Activated naive CD4-positive, alpha-beta T cell treated with anti-CD3 and anti-CD28 coated beads, Interleukin-2, amount 10 ng/mL, durations not matched to agents 7 days and 5 days (primary cell): ENCODE measurements at regions not wholly inside any gene's neighbourhood (a gene's known extent, or its start where the extent isn't known, plus 50 kb on each side); places are given as distances from the start of the nearest gene placed in this dataset.

Experiments
- CTCF ChIA-PET: fragments of 350-600 bp; sonication (Branson Sonifier 250); formaldehyde crosslinking; loops from one replicate; lab custom pipeline; 2021; ENCODE audit warnings: antibody characterized with exemption; lab: Charles Lee
- DNase-seq: peaks from one replicate; pipeline ENCODE4 v3.0.0-alpha.2; 2020
- H3K27ac Mint-ChIP-seq: one replicate; pipeline ENCODE4 v1.8.0; 2021; ENCODE audit warnings: mild to moderate bottlenecking, moderate library complexity, mixed read lengths
- H3K27me3 Mint-ChIP-seq: one replicate; pipeline ENCODE4 v1.8.0; 2021; ENCODE audit warnings: mild to moderate bottlenecking, mixed read lengths
- H3K36me3 Mint-ChIP-seq: one replicate; pipeline ENCODE4 v1.8.0; 2021; ENCODE audit warnings: mixed read lengths
- H3K4me1 Mint-ChIP-seq: one replicate; pipeline ENCODE4 v1.8.0; 2021; ENCODE audit warnings: mixed read lengths
- H3K4me3 Mint-ChIP-seq: one replicate; pipeline ENCODE4 v1.8.0; 2021; ENCODE audit warnings: mild to moderate bottlenecking, moderate library complexity, mixed read lengths
- H3K9me3 Mint-ChIP-seq: one replicate; pipeline ENCODE4 v1.8.0; 2021; ENCODE audit warnings: mixed read lengths

DNA sequence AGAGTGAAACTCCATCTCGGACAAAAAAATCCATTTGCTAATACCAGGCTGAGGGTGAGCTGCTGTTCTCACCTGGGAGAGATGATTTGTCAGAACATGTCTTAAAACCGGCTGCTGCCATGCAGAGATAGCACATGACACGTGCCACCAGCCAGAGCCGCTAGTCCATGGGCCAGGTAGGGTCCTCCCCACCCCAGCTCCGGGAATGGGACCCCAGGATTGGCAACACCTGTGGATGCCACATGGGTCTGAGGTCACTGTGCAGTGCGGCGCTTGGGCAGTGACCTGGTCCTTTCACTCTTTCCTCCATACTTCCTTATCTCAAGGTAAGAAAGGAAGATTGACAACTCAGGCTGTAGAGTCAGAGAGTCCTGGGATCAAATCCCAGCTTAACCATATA lies 393.3 kb upstream of the TNRC6C start:
- Mint-ChIP-seq H3K27me3 (peaks cover 56% of the 10 kb centered on the region), H3K9me3 (no peaks in the 10 kb centered on the region), H3K27ac (no peak overlapping the region), H3K4me1 (no peaks in the 10 kb centered on the region), H3K36me3 (no peaks in the 10 kb centered on the region), H3K4me3 (no peak overlapping the region)
- CTCF ChIA-PET: no interaction called here
- DNase-seq: no peak

DNA sequence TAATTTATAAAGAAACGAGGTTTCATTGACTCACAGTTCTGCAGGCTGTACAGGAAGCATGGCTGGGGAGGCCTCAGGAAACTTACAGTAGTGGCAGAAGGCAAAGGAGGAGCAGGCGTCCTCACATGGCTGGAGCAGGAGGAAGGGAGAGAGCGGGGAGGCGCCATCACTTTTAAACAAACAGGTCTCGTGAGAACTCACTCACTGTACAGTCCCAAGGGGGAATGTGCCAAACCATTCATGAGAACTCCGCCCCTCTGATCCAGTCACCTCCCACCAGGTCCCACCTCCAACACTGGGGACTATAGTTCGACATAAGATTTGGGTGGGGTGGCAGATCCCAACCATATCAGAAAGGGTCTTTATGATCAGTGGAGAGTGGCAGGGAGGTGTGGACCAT lies 392.4 kb upstream of the TNRC6C start:
- no peaks in the 10 kb centered on the region for H3K4me1 Mint-ChIP-seq
- H3K36me3 Mint-ChIP-seq: no peaks in the 10 kb centered on the region
- no peak for DNase-seq
- CTCF ChIA-PET: no interaction called here
- H3K4me3 Mint-ChIP-seq: no peak overlapping the region
- no peak overlapping the region for H3K27ac Mint-ChIP-seq
- no peaks in the 10 kb centered on the region for H3K9me3 Mint-ChIP-seq
- H3K27me3 Mint-ChIP-seq: peaks cover 56% of the 10 kb centered on the region

- H3K9me3 Mint-ChIP-seq: no peaks in the 10 kb centered on the region
- H3K4me1 Mint-ChIP-seq: peaks cover 4% of the 10 kb centered on the region
- H3K27me3 Mint-ChIP-seq: peaks cover 61% of the 10 kb centered on the region
- H3K4me3 Mint-ChIP-seq: no peak overlapping the region
- DNase-seq: peak; percentile 13
- CTCF ChIA-PET: no interaction called here
- no peaks in the 10 kb centered on the region for H3K36me3 Mint-ChIP-seq
- no peak overlapping the region for H3K27ac Mint-ChIP-seq
These were observed 391.9 kb upstream of the TNRC6C start for GRCh38 chr17:77566566-77567138.

DNA sequence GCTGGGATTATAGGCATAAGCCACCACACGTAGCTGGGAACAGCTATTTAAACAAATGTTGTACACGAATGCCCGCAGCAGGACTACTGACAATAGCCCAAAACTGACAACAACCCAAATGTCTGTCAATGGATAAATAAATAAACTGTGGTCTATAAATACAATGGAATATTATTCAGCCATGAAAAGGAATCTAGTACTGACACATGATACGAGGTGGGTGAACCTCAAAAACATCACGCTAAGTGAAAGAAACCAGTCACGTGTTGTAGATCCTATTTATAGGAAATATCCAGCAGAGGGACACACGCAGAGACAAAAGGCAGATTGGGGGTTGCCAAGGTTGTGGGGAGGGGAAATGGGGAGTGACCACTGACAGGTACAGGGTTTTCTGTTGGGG lies 390.0 kb upstream of the TNRC6C start:
- H3K27ac Mint-ChIP-seq: no peak overlapping the region
- DNase-seq: no peak
- CTCF ChIA-PET: no interaction called here
- no peaks in the 10 kb centered on the region for H3K36me3 Mint-ChIP-seq
- H3K4me3 Mint-ChIP-seq: no peak overlapping the region
- peaks cover 77% of the 10 kb centered on the region for H3K27me3 Mint-ChIP-seq
- peaks cover 8% of the 10 kb centered on the region for H3K4me1 Mint-ChIP-seq
- H3K9me3 Mint-ChIP-seq: no peaks in the 10 kb centered on the region

GRCh38 chr17:77569846-77570564 lies 388.5 kb upstream of the TNRC6C start:
- no peak overlapping the region for H3K27ac Mint-ChIP-seq

GRCh38 chr17:77570565-77570898 lies 388.0 kb upstream of the TNRC6C start:
- H3K36me3 Mint-ChIP-seq: no peaks in the 10 kb centered on the region
- H3K9me3 Mint-ChIP-seq: no peaks in the 10 kb centered on the region
- CTCF ChIA-PET: no interaction called here
- H3K4me1 Mint-ChIP-seq: peaks cover 8% of the 10 kb centered on the region
- H3K27me3 Mint-ChIP-seq: peaks cover 80% of the 10 kb centered on the region
- H3K27ac Mint-ChIP-seq: no peak overlapping the region
- no peak overlapping the region for H3K4me3 Mint-ChIP-seq
- DNase-seq: no peak

More at GRCh38 chr17:77569846-77570564, 388.5 kb upstream of the TNRC6C start:
- Mint-ChIP-seq H3K36me3 (no peaks in the 10 kb centered on the region), H3K27me3 (peaks cover 75% of the 10 kb centered on the region), H3K4me3 (no peak overlapping the region), H3K9me3 (no peaks in the 10 kb centered on the region), H3K4me1 (peaks cover 8% of the 10 kb centered on the region)
- CTCF ChIA-PET: no interaction called here
- DNase-seq: no peak

DNA sequence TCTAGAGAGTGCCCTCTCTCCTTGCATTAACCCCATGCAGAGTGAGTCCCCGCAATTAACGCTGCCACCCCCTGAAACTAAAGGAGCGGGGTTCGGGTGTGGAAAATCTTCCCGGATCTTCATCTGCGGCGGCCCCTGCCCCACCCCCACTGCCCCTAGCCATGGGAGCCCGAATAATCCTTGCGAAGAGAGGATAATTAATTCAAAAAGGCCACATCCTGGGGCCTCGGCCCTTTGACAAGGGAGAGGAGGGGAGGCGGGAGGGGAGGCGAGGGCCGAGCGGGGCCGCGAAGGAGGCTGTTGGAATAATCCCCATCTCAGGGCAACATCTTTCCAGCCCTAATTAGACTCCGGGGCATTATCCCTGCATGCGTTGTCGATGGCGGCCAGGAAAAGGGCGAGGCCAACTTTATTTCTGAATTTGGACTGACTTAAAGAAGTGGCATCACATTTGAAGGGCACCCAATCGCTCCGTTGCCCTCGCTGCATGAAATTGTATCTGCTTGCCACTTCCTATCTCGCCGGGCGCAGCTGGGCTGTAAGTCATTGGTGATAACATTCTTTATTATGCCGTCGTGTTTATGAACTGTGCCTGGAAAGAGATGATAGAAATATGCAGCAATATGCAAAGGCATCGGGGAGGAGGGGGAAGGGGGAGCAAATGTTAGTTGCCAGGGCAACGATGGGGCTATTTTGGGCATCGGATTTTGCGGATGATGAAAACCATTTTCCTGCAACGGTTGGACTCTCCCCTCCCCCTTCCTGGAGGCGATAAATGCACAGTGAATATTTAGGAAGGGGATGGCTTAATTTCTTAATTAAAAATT lies 387.1 kb upstream of the TNRC6C start:
- peak; percentile 38 for DNase-seq
- Mint-ChIP-seq H3K9me3 (no peaks in the 10 kb centered on the region), H3K27me3 (peaks cover 82% of the 10 kb centered on the region), H3K4me1 (peaks cover 8% of the 10 kb centered on the region), H3K27ac (no peak overlapping the region), H3K36me3 (no peaks in the 10 kb centered on the region), H3K4me3 (peak overlapping the region; percentile 44)
- CTCF ChIA-PET: interaction anchor here (1.1 to 1.5 kb wide), 2 partner anchors 29 to 442 kb away, joined by 3 read pairs; no protein-coding TSS in a partner anchor

- H3K27ac Mint-ChIP-seq: no peak overlapping the region
- H3K36me3 Mint-ChIP-seq: no peaks in the 10 kb centered on the region
- CTCF ChIA-PET: interaction anchor here (1.1 to 1.5 kb wide), 2 partner anchors 30 to 442 kb away, joined by 3 read pairs; no protein-coding TSS in a partner anchor
- no peak for DNase-seq
- H3K4me1 Mint-ChIP-seq: peaks cover 8% of the 10 kb centered on the region
- no peak overlapping the region for H3K4me3 Mint-ChIP-seq
- H3K27me3 Mint-ChIP-seq: peaks cover 76% of the 10 kb centered on the region
- no peaks in the 10 kb centered on the region for H3K9me3 Mint-ChIP-seq
These were observed 386.4 kb upstream of the TNRC6C start for GRCh38 chr17:77572065-77572601.

GRCh38 chr17:77572851-77573250 lies 385.7 kb upstream of the TNRC6C start:
- no peak for DNase-seq
- Mint-ChIP-seq H3K4me3 (no peak overlapping the region), H3K9me3 (no peaks in the 10 kb centered on the region), H3K4me1 (peaks cover 8% of the 10 kb centered on the region), H3K27me3 (peaks cover 74% of the 10 kb centered on the region), H3K36me3 (no peaks in the 10 kb centered on the region), H3K27ac (no peak overlapping the region)
- CTCF ChIA-PET: interaction anchor here (1.5 kb wide), 1 partner anchor 31 kb away, joined by 3 read pairs; no protein-coding TSS in a partner anchor

DNA sequence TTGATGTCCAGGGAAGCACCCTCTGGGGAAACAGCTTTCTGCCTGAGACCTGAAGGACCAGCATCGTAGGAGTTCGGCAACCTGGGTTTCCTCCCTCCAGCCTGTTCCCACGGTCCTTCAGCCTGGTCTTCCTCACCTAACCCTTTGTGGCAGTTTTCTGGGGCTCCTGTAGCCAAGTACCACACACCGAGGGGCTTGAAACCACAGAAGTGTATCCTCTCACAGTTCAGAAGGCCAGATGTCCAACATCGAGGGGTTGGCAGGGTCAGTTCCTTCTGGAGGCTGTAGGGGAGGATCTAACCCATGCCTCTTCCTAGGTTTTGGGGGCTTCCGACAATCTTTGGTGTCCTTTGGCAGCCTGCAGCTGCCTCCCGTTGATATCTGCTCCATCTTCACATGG lies 381.0 kb upstream of the TNRC6C start:
- no peaks in the 10 kb centered on the region for H3K9me3 Mint-ChIP-seq
- peaks cover 61% of the 10 kb centered on the region for H3K27me3 Mint-ChIP-seq
- H3K27ac Mint-ChIP-seq: no peak overlapping the region
- no peaks in the 10 kb centered on the region for H3K36me3 Mint-ChIP-seq
- no peak for DNase-seq
- H3K4me1 Mint-ChIP-seq: peaks cover 15% of the 10 kb centered on the region
- H3K4me3 Mint-ChIP-seq: no peak overlapping the region
- CTCF ChIA-PET: no interaction called here

DNA sequence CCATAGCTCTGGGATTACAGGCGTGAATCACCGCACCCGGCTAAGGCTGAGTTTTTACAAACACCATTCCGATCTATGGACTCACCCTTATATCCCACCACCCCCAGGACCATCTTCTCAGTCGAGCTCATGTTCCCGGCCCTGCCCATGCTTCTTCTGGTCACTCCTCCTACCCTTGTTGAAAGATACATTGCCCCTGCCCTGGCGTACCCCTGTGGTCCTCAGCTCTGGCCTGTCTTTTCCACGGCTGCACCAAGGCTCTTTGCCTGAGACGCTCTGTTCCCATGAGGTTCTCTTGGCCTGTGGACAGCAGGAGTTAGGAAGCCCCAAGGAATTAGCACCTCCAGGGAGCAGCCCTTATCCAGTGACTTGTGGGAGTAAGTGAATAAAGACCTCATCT lies 379.4 kb upstream of the TNRC6C start:
- Mint-ChIP-seq H3K9me3 (no peaks in the 10 kb centered on the region), H3K27me3 (peaks cover 47% of the 10 kb centered on the region), H3K36me3 (no peaks in the 10 kb centered on the region), H3K4me3 (no peak overlapping the region), H3K4me1 (peaks cover 15% of the 10 kb centered on the region), H3K27ac (no peak overlapping the region)
- CTCF ChIA-PET: no interaction called here
- DNase-seq: no peak

DNA sequence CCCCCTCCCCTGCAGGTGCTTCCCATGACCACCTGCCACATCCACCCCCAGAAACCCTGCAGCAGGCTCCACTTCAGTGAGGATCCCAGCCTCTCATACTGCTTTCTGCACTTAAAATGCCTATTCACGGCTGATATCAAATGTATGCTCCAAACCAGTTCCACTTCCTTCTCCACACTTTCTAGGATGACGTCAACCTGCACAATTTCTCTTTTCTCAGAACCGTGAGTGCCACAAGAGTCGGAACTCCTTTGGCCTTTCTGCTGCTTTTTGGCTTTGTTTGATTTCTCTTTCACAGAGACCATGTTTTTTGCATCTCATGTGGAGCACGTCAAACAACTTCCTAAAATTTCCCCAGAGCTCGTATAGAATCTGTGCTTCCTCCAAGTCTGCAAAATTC lies 378.8 kb upstream of the TNRC6C start:
- H3K27ac Mint-ChIP-seq: no peak overlapping the region

DNA sequence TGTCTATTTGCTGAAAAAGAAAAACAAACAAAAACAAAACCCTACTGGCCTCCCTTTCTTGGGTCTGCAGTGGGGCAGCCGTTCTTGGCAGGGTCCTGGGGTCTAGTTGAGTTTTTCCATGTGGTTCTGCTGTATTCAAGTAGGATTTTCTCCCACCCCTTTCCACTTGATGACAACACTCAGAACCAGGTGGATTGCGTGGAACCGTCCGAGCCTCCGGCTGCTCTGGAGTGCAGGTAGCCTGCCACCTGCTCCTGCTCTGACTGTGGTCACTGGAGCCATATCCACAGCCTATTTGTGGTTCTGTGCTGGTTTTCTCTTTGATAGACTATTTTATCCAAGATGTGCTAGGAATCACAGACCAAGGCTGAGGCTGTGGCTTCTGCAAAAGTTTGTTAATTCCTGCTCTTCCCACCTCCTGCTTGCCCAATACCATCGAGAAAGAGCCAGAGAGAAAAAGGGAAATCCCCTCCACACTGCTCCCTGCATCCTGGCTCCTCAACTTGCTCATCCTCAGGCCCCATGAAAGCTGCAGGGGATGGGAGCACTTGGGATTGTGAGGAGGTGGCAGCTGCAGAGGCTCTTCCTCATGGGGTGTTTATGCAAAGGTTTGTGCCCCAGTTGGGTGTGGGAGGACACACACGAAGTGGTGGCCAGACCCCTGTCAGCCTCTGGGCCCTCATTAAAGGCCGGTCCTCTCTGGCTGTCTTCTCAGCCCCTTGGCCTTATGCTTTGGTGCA lies 377.8 kb upstream of the TNRC6C start:
- DNase-seq: no peak
- Mint-ChIP-seq H3K4me3 (no peak overlapping the region), H3K9me3 (no peaks in the 10 kb centered on the region), H3K4me1 (peaks cover 15% of the 10 kb centered on the region), H3K36me3 (no peaks in the 10 kb centered on the region), H3K27me3 (peaks cover 36% of the 10 kb centered on the region), H3K27ac (no peak overlapping the region)
- CTCF ChIA-PET: no interaction called here

More for the DNA sequence above, 378.8 kb upstream of the TNRC6C start:
- CTCF ChIA-PET: no interaction called here
- DNase-seq: no peak
- Mint-ChIP-seq H3K4me3 (peak overlapping the region; percentile 16), H3K27me3 (peaks cover 41% of the 10 kb centered on the region), H3K36me3 (no peaks in the 10 kb centered on the region), H3K9me3 (no peaks in the 10 kb centered on the region), H3K4me1 (peaks cover 15% of the 10 kb centered on the region)

GRCh38 chr17:77581480-77581879 lies 377.0 kb upstream of the TNRC6C start:
- CTCF ChIA-PET: no interaction called here
- peaks cover 33% of the 10 kb centered on the region for H3K27me3 Mint-ChIP-seq
- H3K27ac Mint-ChIP-seq: no peak overlapping the region
- no peaks in the 10 kb centered on the region for H3K9me3 Mint-ChIP-seq
- H3K4me3 Mint-ChIP-seq: no peak overlapping the region
- H3K36me3 Mint-ChIP-seq: no peaks in the 10 kb centered on the region
- no peak for DNase-seq
- H3K4me1 Mint-ChIP-seq: peaks cover 15% of the 10 kb centered on the region
